Neuronal stem cell (in vitro differentiated cells): ENCODE measurements at regions not wholly inside any gene's neighbourhood (a gene's known extent, or its start where the extent isn't known, plus 50 kb on each side); places are given as distances from the start of the nearest gene placed in this dataset.

ENCODE experiments used
- DNase-seq: peaks from one replicate; pipeline ENCODE4 v3.0.0-alpha.2; 2013; ENCODE audit warnings: low spot score
- H2AFZ ChIP-seq: one replicate; pipeline ENCODE4 v1.6.1; 2013; ENCODE audit warnings: mild to moderate bottlenecking, low read length, inconsistent platforms
- H2AK5ac ChIP-seq: 2 replicates; pipeline ENCODE4 v1.6.1; 2013; ENCODE audit warnings: low read depth, mild to moderate bottlenecking, inconsistent platforms, low read length, moderate library complexity, mixed read lengths
- H2BK120ac ChIP-seq: 2 replicates; pipeline ENCODE4 v1.6.1; 2013; ENCODE audit warnings: low read depth, mild to moderate bottlenecking, inconsistent platforms, low read length, moderate library complexity, mixed read lengths
- H2BK12ac ChIP-seq: one replicate; pipeline ENCODE4 v1.6.1; 2013; ENCODE audit warnings: low read length, inconsistent platforms
- H2BK15ac ChIP-seq: 2 replicates; pipeline ENCODE4 v1.6.1; 2013; ENCODE audit warnings: mild to moderate bottlenecking, low read length, inconsistent platforms, mixed read lengths
- H2BK5ac ChIP-seq: one replicate; pipeline ENCODE4 v1.6.1; 2013; ENCODE audit warnings: inconsistent platforms, mild to moderate bottlenecking, low read length, moderate library complexity
- H3K14ac ChIP-seq: one replicate; pipeline ENCODE4 v1.6.1; 2013; ENCODE audit warnings: low read length, inconsistent platforms
- H3K18ac ChIP-seq: 2 replicates; pipeline ENCODE4 v1.6.1; 2013; ENCODE audit warnings: low read length, inconsistent platforms
- H3K23ac ChIP-seq: 2 replicates; pipeline ENCODE4 v1.6.1; 2013; ENCODE audit warnings: low read depth, mild to moderate bottlenecking, mixed read lengths, low read length, inconsistent platforms; ENCODE audit not compliant: poor library complexity
- H3K27ac ChIP-seq: replicated peaks from 3 replicates; pipeline ENCODE4 v1.5.1; 2013; ENCODE audit warnings: low read length, inconsistent platforms
- H3K27me3 ChIP-seq, 3 experiments: 2 replicates each; pipeline ENCODE4 v1.6.1; 2013; ENCODE audit warnings: low read length in 3 of 3, mild to moderate bottlenecking in 2 of 3, inconsistent platforms in 1 of 3, low read depth in 1 of 3, mixed read lengths in 1 of 3, moderate library complexity in 1 of 3; ENCODE audit not compliant: control insufficient read depth in 3 of 3, insufficient read depth in 3 of 3
- H3K36me3 ChIP-seq, 2 donors: replicated peaks in 1 of 2; 2 replicates each; pipeline ENCODE4 v1.6.1; 2013; ENCODE audit warnings: low read length in 2 of 2; ENCODE audit not compliant: control insufficient read depth in 2 of 2, insufficient read depth in 2 of 2
- H3K4ac ChIP-seq: 2 replicates; pipeline ENCODE4 v1.6.1; 2013; ENCODE audit warnings: inconsistent platforms, mild to moderate bottlenecking, low read length, moderate library complexity
- H3K4me1 ChIP-seq, 2 donors: 1 replicate in 1 of 2; 2 replicates in 1 of 2; pipeline ENCODE4 v1.6.1; 2013; ENCODE audit warnings: low read length in 2 of 2, low read depth in 1 of 2; ENCODE audit not compliant: control insufficient read depth in 2 of 2, insufficient read depth in 1 of 2
- H3K4me2 ChIP-seq: one replicate; pipeline ENCODE4 v1.6.1; 2013; ENCODE audit warnings: mild to moderate bottlenecking, low read length, inconsistent platforms; ENCODE audit not compliant: insufficient read depth, poor library complexity, severe bottlenecking
- H3K4me3 ChIP-seq, 2 donors: 2 replicates each; pipeline ENCODE4 v1.5.1; 2013; ENCODE audit warnings: low read length in 2 of 2, mild to moderate bottlenecking in 2 of 2, inconsistent platforms in 1 of 2, moderate library complexity in 1 of 2
- H3K79me1 ChIP-seq: one replicate; pipeline ENCODE4 v1.6.1; 2013; ENCODE audit warnings: low read depth, mild to moderate bottlenecking, inconsistent platforms, low read length, moderate library complexity
- H3K9ac ChIP-seq: one replicate; pipeline ENCODE4 v1.6.1; 2013; ENCODE audit warnings: mild to moderate bottlenecking, low read depth, low read length, inconsistent platforms; ENCODE audit not compliant: poor library complexity
- H3K9me3 ChIP-seq, 2 donors: replicated peaks in 1 of 2; 2 replicates each; pipeline versions ENCODE3 to v1.6.1; 2013; ENCODE audit warnings: low read length in 2 of 2, mild to moderate bottlenecking in 2 of 2, inconsistent platforms in 1 of 2, low read depth in 1 of 2, mixed read lengths in 1 of 2, moderate library complexity in 1 of 2; ENCODE audit not compliant: control insufficient read depth in 2 of 2, insufficient read depth in 1 of 2
- H4K8ac ChIP-seq: one replicate; pipeline ENCODE4 v1.6.1; 2013; ENCODE audit warnings: low read depth, mild to moderate bottlenecking, inconsistent platforms, low read length, moderate library complexity
- H4K91ac ChIP-seq: one replicate; pipeline ENCODE4 v1.6.1; 2013; ENCODE audit warnings: low read length, low read depth, mild to moderate bottlenecking, inconsistent platforms; ENCODE audit not compliant: poor library complexity
- WGBS, 2 donors: extraction: QIAGEN DNeasy Blood & Tissue Kit; methylation state at CpG; one replicate each; pipeline ENCODE4 v1.1.7; 2013; ENCODE audit warnings: missing lambda C conversion rate in 2 of 2, mixed read lengths in 1 of 2; ENCODE audit not compliant: insufficient read length in 2 of 2, insufficient replicate concordance in 1 of 2; ENCODE audit errors: extremely low coverage in 2 of 2; 5-methylcytosine and 5-hydroxymethylcytosine counted together

GRCh38 chr14:79960288-79960687 lies 251.0 kb downstream of the DIO2 start:
- no peak overlapping the region for H3K9ac ChIP-seq
- H2BK5ac ChIP-seq = no peak overlapping the region
- H3K9me3 ChIP-seq = peaks cover 0 to 4% of the 10 kb centered on the region in 2 donors
- H3K27me3 ChIP-seq = no peaks in the 10 kb centered on the region
- no peak overlapping the region for H3K4me2 ChIP-seq
- no peak overlapping the region for H2BK15ac ChIP-seq
- H3K18ac ChIP-seq = no peak overlapping the region
- H3K4me3 ChIP-seq = no peak overlapping the region
- H3K4me1 ChIP-seq = no peaks in the 10 kb centered on the region
- no peak overlapping the region for H3K4ac ChIP-seq
- no peak overlapping the region for H3K14ac ChIP-seq
- no peak for DNase-seq
- H3K79me1 ChIP-seq = no peaks in the 10 kb centered on the region
- no peak overlapping the region for H2AK5ac ChIP-seq
- no CpG with 5 or more reads among the region's 3 CpGs for WGBS, 2 donors
- H4K91ac ChIP-seq = no peak overlapping the region
- H2BK12ac ChIP-seq = no peak overlapping the region
- no peak overlapping the region for H4K8ac ChIP-seq
- no peak overlapping the region for H3K23ac ChIP-seq
- H2AFZ ChIP-seq = no peak overlapping the region
- no peaks in the 10 kb centered on the region for H3K36me3 ChIP-seq
- no peak overlapping the region for H2BK120ac ChIP-seq
- H3K27ac ChIP-seq = no peak overlapping the region

GRCh38 chr14:79951572-79951971 lies 259.7 kb downstream of the DIO2 start:
- no peak overlapping the region for H4K8ac ChIP-seq
- H2BK12ac ChIP-seq = no peak overlapping the region
- H4K91ac ChIP-seq = no peak overlapping the region
- DNase-seq = no peak
- H3K4me2 ChIP-seq = no peak overlapping the region
- H3K18ac ChIP-seq = no peak overlapping the region
- H3K27ac ChIP-seq = no peak overlapping the region
- H3K9me3 ChIP-seq = peaks cover 3 to 6% of the 10 kb centered on the region in 2 donors
- H3K4ac ChIP-seq = no peak overlapping the region
- H3K9ac ChIP-seq = no peak overlapping the region
- H3K4me1 ChIP-seq = peaks cover 2 to 4% of the 10 kb centered on the region in 2 donors
- no peak overlapping the region for H3K14ac ChIP-seq
- no peak overlapping the region for H2BK15ac ChIP-seq
- no peaks in the 10 kb centered on the region for H3K27me3 ChIP-seq
- no CpG with 5 or more reads among the region's 1 CpG for WGBS, 2 donors
- H3K36me3 ChIP-seq = no peaks in the 10 kb centered on the region
- peak overlapping the region; percentile 41 for H2AFZ ChIP-seq
- no peak overlapping the region for H2BK120ac ChIP-seq
- H2AK5ac ChIP-seq = no peak overlapping the region
- no peaks in the 10 kb centered on the region for H3K79me1 ChIP-seq
- H3K23ac ChIP-seq = no peak overlapping the region
- no peak overlapping the region for H3K4me3 ChIP-seq
- no peak overlapping the region for H2BK5ac ChIP-seq

GRCh38 chr14:79949906-79950305 lies 261.4 kb downstream of the DIO2 start:
- H3K4me2 ChIP-seq = no peak overlapping the region

GRCh38 chr14:79947440-79948054 lies 263.8 kb downstream of the DIO2 start:
- no peak overlapping the region for H3K4ac ChIP-seq
- no peaks in the 10 kb centered on the region for H3K36me3 ChIP-seq
- no peak overlapping the region for H2BK15ac ChIP-seq
- H4K91ac ChIP-seq = no peak overlapping the region
- H2BK120ac ChIP-seq = no peak overlapping the region
- peaks cover 2 to 4% of the 10 kb centered on the region in 2 donors for H3K4me1 ChIP-seq
- no CpG with 5 or more reads among the region's 2 CpGs for WGBS, 2 donors
- no peak overlapping the region for H2AK5ac ChIP-seq
- no peaks in the 10 kb centered on the region for H3K27me3 ChIP-seq
- no peak overlapping the region for H3K27ac ChIP-seq
- no peak overlapping the region for H4K8ac ChIP-seq
- no peak for DNase-seq
- no peak overlapping the region for H3K18ac ChIP-seq
- no peak overlapping the region for H3K4me3 ChIP-seq
- H3K79me1 ChIP-seq = no peaks in the 10 kb centered on the region
- no peak overlapping the region for H3K4me2 ChIP-seq
- no peak overlapping the region for H3K23ac ChIP-seq
- H3K14ac ChIP-seq = no peak overlapping the region
- H2AFZ ChIP-seq = no peak overlapping the region
- no peak overlapping the region for H3K9ac ChIP-seq
- H3K9me3 ChIP-seq = no peaks in the 10 kb centered on the region
- H2BK5ac ChIP-seq = no peak overlapping the region
- no peak overlapping the region for H2BK12ac ChIP-seq

More at GRCh38 chr14:79949906-79950305, 261.4 kb downstream of the DIO2 start:
- no peak overlapping the region for H2BK120ac ChIP-seq
- H3K4me1 ChIP-seq = peaks cover 2 to 4% of the 10 kb centered on the region in 2 donors
- no peak overlapping the region for H3K23ac ChIP-seq
- H2BK5ac ChIP-seq = no peak overlapping the region
- H3K79me1 ChIP-seq = no peaks in the 10 kb centered on the region
- H3K4me3 ChIP-seq = no peak overlapping the region
- no peak overlapping the region for H4K8ac ChIP-seq
- H2BK12ac ChIP-seq = no peak overlapping the region
- no peak overlapping the region for H2AK5ac ChIP-seq
- no peak overlapping the region for H4K91ac ChIP-seq
- peaks cover 0 to 3% of the 10 kb centered on the region in 2 donors for H3K9me3 ChIP-seq
- no peak overlapping the region for H3K4ac ChIP-seq
- no peak for DNase-seq
- H3K27me3 ChIP-seq = no peaks in the 10 kb centered on the region
- no peak overlapping the region for H2AFZ ChIP-seq
- H3K36me3 ChIP-seq = no peaks in the 10 kb centered on the region
- no peak overlapping the region for H2BK15ac ChIP-seq
- H3K27ac ChIP-seq = no peak overlapping the region
- no peak overlapping the region for H3K14ac ChIP-seq
- H3K18ac ChIP-seq = no peak overlapping the region
- H3K9ac ChIP-seq = no peak overlapping the region
